ENCODE measurements at regions not wholly inside any gene's neighbourhood (a gene's known extent, or its start where the extent isn't known, plus 50 kb on each side); places are given as distances from the start of the nearest gene placed in this dataset.
"Not testable (repeated sequence)": the region's sequence is repeated elsewhere in the genome, so short reads cannot be mapped to it uniquely, and the experiment has no call there.

DNA sequence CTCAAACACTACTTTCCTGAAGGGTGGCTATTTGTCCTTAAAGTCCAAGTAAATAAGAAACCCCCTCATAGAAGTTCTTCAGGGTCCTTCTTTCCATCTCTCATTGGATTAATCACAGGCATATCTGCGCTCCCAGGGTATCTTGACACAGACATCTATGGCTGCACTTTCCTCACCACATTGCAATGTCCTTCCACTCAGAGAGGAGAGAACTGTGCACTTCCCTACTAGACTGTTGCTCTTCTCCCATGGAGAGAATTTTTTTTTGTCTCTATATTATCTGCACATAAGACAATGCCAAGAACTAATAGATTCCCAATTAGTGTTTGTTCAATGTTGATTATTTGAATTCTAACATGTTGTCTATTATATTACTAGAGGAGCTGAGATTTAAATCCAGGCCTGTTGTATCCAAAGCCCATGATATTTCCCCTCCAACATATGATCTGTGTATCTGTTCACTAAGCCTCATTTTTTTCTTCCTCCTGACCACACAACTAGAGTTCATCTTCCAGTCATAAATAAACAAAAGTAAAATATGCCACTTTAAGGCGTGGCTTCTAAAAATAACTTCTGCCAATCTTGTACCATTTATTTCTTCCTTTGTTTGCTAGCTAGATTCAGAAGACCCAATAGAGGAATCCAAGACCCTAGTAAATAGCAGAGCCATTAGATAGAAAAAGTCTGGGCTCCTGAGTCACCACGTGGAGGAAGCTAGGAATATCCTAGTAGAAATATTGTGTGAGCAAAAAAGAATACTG is 61.5 kb upstream of the FAM241A start:
- Histone ChIP-seq H3K9me3 (no peaks in the 10 kb centered on the region), H3K36me3 (no peaks in the 10 kb centered on the region), H3K4me3 (no peak overlapping the region), H3K4me1 (no peaks in the 10 kb centered on the region), H3K27me3 (no peaks in the 10 kb centered on the region), H3K27ac (no peak overlapping the region)
- intact Hi-C loops (cut with DNase I), result no loop called here
- no peak for DNase-seq (ENCODE audit: low spot score in 2 of 2)
- TF ChIP-seq, protein P1, sequence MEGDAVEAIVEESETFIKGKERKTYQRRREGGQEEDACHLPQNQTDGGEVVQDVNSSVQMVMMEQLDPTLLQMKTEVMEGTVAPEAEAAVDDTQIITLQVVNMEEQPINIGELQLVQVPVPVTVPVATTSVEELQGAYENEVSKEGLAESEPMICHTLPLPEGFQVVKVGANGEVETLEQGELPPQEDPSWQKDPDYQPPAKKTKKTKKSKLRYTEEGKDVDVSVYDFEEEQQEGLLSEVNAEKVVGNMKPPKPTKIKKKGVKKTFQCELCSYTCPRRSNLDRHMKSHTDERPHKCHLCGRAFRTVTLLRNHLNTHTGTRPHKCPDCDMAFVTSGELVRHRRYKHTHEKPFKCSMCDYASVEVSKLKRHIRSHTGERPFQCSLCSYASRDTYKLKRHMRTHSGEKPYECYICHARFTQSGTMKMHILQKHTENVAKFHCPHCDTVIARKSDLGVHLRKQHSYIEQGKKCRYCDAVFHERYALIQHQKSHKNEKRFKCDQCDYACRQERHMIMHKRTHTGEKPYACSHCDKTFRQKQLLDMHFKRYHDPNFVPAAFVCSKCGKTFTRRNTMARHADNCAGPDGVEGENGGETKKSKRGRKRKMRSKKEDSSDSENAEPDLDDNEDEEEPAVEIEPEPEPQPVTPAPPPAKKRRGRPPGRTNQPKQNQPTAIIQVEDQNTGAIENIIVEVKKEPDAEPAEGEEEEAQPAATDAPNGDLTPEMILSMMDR (IDR thresholded peaks at IDR 0.05), result no peak

DNA sequence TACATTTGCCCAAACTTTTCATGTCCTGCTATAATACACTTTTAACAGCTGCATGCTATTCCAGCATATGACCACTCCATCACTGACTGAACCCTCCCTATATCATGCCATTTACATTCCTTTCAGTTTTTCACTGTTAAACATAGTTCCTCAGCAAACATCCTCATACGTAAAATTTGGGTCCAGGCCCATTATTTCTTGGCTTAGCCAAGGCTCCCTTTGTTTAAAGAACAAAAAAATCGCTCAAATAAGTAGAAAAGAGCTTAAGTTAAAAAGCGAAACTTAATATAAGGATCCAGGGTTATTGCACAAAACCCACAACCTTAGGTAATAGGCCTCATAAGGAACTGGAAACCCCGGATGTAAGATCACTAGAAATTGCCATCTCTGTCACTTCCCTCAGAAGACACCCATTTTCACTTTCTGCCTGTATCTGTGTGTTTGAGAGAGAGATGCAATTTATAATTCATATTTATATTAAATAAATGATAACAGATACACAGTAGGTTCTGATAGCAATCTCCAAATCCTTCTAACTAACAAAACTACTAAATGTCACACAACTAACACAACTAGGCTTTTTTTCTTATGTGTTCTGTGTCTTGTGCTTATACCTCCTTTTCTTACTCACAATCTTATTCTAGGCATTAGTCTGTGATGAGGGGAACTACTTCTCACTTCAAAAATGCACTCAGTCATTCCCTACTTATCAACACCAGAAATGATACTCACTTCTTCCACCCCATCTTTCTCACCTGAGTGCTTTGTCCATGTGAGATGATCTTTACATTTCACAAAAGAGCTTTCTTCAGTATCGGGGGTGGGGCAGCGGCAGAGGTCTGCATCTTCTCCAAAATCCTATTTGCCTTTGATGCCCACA is 59.9 kb upstream of the FAM241A start:
- Histone ChIP-seq H3K27me3 (no peaks in the 10 kb centered on the region), H3K4me1 (no peaks in the 10 kb centered on the region), H3K9me3 (no peaks in the 10 kb centered on the region), H3K27ac (no peak overlapping the region), H3K4me3 (no peak overlapping the region), H3K36me3 (no peaks in the 10 kb centered on the region)
- DNase-seq (ENCODE audit: low spot score in 2 of 2), result no peak
- TF ChIP-seq, protein P1 (IDR thresholded peaks at IDR 0.05), result no peak
- intact Hi-C loops (cut with DNase I), result no loop called here

- Histone ChIP-seq H3K27ac (no peak overlapping the region), H3K36me3 (no peaks in the 10 kb centered on the region), H3K27me3 (no peaks in the 10 kb centered on the region), H3K4me3 (no peak overlapping the region), H3K9me3 (no peaks in the 10 kb centered on the region), H3K4me1 (no peaks in the 10 kb centered on the region)
- no peak for DNase-seq (ENCODE audit: low spot score in 2 of 2)
- intact Hi-C loops (cut with DNase I), result no loop called here
- TF ChIP-seq, protein P1 (IDR thresholded peaks at IDR 0.05), result no peak
These were observed 59.2 kb upstream of the FAM241A start for GRCh38 chr4:112086036-112086434.

DNA sequence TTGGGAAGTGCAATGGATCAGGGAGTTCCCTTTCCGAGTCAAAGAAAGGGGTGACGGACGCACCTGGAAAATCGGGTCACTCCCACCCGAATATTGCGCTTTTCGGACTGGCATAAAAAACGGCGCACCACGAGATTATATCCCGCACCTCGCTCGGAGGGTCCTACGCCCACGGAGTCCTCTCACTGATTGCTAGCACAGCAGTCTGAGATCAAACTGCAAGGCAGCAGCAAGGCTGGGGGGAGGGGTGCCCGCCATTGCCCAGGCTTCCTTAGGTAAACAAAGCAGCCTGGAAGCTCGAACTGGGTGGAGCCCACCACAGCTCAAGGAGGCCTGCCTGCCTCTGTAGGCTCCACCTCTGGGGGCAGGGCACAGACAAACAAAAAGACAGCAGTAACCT is 58.6 kb upstream of the FAM241A start:
- intact Hi-C loops (cut with DNase I), result not testable (repeated sequence)

DNA sequence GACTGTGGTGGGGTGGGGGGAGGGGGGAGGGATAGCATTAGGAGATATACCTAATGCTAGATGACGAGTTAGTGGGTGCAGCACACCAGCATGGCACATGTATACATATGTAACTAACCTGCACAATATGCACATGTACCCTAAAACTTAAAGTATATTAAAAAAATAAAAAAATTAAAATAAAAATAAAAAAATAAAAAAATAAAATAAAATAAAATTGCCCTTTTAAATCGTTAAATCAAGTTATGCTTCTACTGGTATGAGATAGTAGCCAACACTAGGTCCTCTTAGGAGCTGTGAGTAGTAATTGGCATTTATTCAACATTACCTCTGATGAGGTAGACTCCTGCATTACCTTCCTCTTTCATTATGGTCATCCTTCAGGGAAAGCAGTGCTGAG is 52.9 kb upstream of the FAM241A start:
- DNase-seq (ENCODE audit: low spot score in 2 of 2); H3K36me3 ChIP-seq; H3K4me1 ChIP-seq; intact Hi-C loops (cut with DNase I); H3K4me3 ChIP-seq; H3K27me3 ChIP-seq; H3K27ac ChIP-seq; H3K9me3 ChIP-seq: not testable (repeated sequence)

More for the DNA sequence above, 58.6 kb upstream of the FAM241A start:
- not testable (repeated sequence) for H3K36me3 ChIP-seq; H3K27ac ChIP-seq; DNase-seq (ENCODE audit: low spot score in 2 of 2); H3K9me3 ChIP-seq; H3K4me3 ChIP-seq; H3K4me1 ChIP-seq; H3K27me3 ChIP-seq

DNA sequence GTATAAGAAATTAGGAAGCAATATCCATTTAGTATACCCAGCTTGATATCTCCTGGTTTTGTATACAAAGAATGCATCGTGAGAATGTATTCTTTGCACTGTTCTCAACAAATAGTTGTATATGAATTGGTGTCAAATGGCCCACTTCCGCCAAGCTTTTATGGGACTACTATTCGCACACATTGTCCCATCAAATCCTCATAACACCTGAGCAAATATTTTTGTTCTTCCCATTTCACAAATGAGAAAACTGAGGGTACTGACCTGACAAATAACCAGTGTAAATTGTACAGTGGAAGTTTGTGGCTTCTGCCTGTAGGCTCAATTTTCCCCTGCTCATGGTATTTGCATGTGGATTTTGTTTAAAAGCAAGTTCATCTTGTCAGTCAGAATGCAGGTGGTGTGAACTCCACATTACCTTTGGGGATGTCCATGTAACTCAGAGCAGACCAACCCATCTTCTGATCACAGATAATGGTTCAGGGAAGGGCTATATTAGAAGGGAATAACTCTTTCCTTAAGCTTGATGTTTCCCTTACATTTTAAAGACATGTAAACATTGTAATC is 51.5 kb upstream of the FAM241A start:
- no peak overlapping the region for H3K27ac ChIP-seq
- intact Hi-C loops (cut with DNase I), result no loop called here
- no peak for DNase-seq (ENCODE audit: low spot score in 2 of 2)
- H3K9me3 ChIP-seq, result no peaks in the 10 kb centered on the region
- no peaks in the 10 kb centered on the region for H3K27me3 ChIP-seq
- H3K4me1 ChIP-seq, result no peaks in the 10 kb centered on the region
- TF ChIP-seq, protein P1 (IDR thresholded peaks at IDR 0.05), result no peak
- no peak overlapping the region for H3K4me3 ChIP-seq
- H3K36me3 ChIP-seq, result no peaks in the 10 kb centered on the region
